ENCODE measurements at regions not wholly inside any gene's neighbourhood (a gene's known extent, or its start where the extent isn't known, plus 50 kb on each side); places are given as distances from the start of the nearest gene placed in this dataset.
"Not testable (repeated sequence)": the region's sequence is repeated elsewhere in the genome, so short reads cannot be mapped to it uniquely, and the experiment has no call there.

- TF ChIP-seq CTCF, POLR2A (IDR thresholded peaks at IDR 0.05): not testable (repeated sequence)
Measured at GRCh38 chr7:86983654-86984053, 75.8 kb downstream of the ELAPOR2 start.

Data from adrenal gland (tissue), 5 donors.